Amniotic stem cell (primary cell): ENCODE measurements at regions not wholly inside any gene's neighbourhood (a gene's known extent, or its start where the extent isn't known, plus 50 kb on each side); places are given as distances from the start of the nearest gene placed in this dataset.
A peak's percentile ranks its signal among the peaks of the same experiment; 100 is the strongest.

ENCODE experiments used
- DNase-seq: peaks from one replicate; lab custom pipeline; 2025; lab: John Stamatoyannopoulos, UW

- no peak for DNase-seq
These were observed 275.0 kb downstream of the FAM76B start for GRCh38 chr11:95514416-95515110.

- peak; percentile 83 for DNase-seq
These were observed 276.9 kb downstream of the FAM76B start for GRCh38 chr11:95512682-95513081.

GRCh38 chr11:95512177-95512576 is 277.4 kb downstream of the FAM76B start:
- peak; percentile 60 for DNase-seq

- DNase-seq, result no peak
These were observed 277.4 kb upstream of the SESN3 start for GRCh38 chr11:95508219-95508890.

- no peak for DNase-seq
These were observed 276.8 kb upstream of the SESN3 start for GRCh38 chr11:95507794-95508193.

- DNase-seq, result no peak
These were observed 275.8 kb upstream of the SESN3 start for GRCh38 chr11:95506777-95507176.

GRCh38 chr11:95505927-95506426 is 275.0 kb upstream of the SESN3 start:
- DNase-seq, result peak; percentile 68

GRCh38 chr11:95503047-95503446 is 272.0 kb upstream of the SESN3 start:
- DNase-seq, result no peak

GRCh38 chr11:95502522-95502921 is 271.5 kb upstream of the SESN3 start:
- no peak for DNase-seq

- no peak for DNase-seq
These were observed 270.8 kb upstream of the SESN3 start for GRCh38 chr11:95501761-95502266.

- DNase-seq, result no peak
These were observed 269.5 kb upstream of the SESN3 start for GRCh38 chr11:95500466-95500865.

- no peak for DNase-seq
These were observed 268.6 kb upstream of the SESN3 start for GRCh38 chr11:95499516-95500135.

- DNase-seq, result no peak
These were observed 267.9 kb upstream of the SESN3 start for GRCh38 chr11:95498722-95499425.

- DNase-seq, result no peak
These were observed 265.9 kb upstream of the SESN3 start for GRCh38 chr11:95496901-95497300.

GRCh38 chr11:95495706-95496105 is 264.7 kb upstream of the SESN3 start:
- DNase-seq, result no peak

GRCh38 chr11:95494856-95495255 is 263.9 kb upstream of the SESN3 start:
- DNase-seq, result no peak

- no peak for DNase-seq
These were observed 263.2 kb upstream of the SESN3 start for GRCh38 chr11:95494167-95494566.

- no peak for DNase-seq
These were observed 259.6 kb upstream of the SESN3 start for GRCh38 chr11:95490625-95491024.

- no peak for DNase-seq
These were observed 256.9 kb upstream of the SESN3 start for GRCh38 chr11:95487938-95488337.

- DNase-seq, result no peak
These were observed 256.4 kb upstream of the SESN3 start for GRCh38 chr11:95487391-95487790.

- no peak for DNase-seq
These were observed 256.0 kb upstream of the SESN3 start for GRCh38 chr11:95486979-95487378.

GRCh38 chr11:95486466-95486865 is 255.5 kb upstream of the SESN3 start:
- DNase-seq, result no peak
